ENCODE measurements at regions not wholly inside any gene's neighbourhood (a gene's known extent, or its start where the extent isn't known, plus 50 kb on each side); places are given as distances from the start of the nearest gene placed in this dataset.

- TF ChIP-seq, protein P1, sequence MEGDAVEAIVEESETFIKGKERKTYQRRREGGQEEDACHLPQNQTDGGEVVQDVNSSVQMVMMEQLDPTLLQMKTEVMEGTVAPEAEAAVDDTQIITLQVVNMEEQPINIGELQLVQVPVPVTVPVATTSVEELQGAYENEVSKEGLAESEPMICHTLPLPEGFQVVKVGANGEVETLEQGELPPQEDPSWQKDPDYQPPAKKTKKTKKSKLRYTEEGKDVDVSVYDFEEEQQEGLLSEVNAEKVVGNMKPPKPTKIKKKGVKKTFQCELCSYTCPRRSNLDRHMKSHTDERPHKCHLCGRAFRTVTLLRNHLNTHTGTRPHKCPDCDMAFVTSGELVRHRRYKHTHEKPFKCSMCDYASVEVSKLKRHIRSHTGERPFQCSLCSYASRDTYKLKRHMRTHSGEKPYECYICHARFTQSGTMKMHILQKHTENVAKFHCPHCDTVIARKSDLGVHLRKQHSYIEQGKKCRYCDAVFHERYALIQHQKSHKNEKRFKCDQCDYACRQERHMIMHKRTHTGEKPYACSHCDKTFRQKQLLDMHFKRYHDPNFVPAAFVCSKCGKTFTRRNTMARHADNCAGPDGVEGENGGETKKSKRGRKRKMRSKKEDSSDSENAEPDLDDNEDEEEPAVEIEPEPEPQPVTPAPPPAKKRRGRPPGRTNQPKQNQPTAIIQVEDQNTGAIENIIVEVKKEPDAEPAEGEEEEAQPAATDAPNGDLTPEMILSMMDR (IDR thresholded peaks at IDR 0.05): no peak
- no peak for TF ChIP-seq POLR2AphosphoS5 (IDR thresholded peaks at IDR 0.05)
- TF ChIP-seq POLR2A (IDR thresholded peaks at IDR 0.05): no peak
These were observed 432.3 kb downstream of the SUCLG1 start for GRCh38 chr2:84026818-84027217.

Data from breast epithelium (tissue), 3 donors.